Astrocyte (in vitro differentiated cells and primary cell): ENCODE measurements at regions not wholly inside any gene's neighbourhood (a gene's known extent, or its start where the extent isn't known, plus 50 kb on each side); places are given as distances from the start of the nearest gene placed in this dataset.
"Not testable (repeated sequence)": the region's sequence is repeated elsewhere in the genome, so short reads cannot be mapped to it uniquely, and the experiment has no call there.

Source experiments
- EZH2 ChIP-seq: IDR thresholded peaks from 2 replicates; pipeline ENCODE4 v1.6.1; 2012; ENCODE audit warnings: mild to moderate bottlenecking, low read length, inconsistent platforms; ENCODE audit not compliant: insufficient read depth
- TF ChIP-seq, protein P1 (sequence below): IDR thresholded peaks from 2 replicates; pipeline ENCODE4 v1.5.1; 2011; ENCODE audit warnings: low read depth, mild to moderate bottlenecking, inconsistent platforms, low read length, moderate library complexity; ENCODE audit not compliant: insufficient read depth

DNA sequence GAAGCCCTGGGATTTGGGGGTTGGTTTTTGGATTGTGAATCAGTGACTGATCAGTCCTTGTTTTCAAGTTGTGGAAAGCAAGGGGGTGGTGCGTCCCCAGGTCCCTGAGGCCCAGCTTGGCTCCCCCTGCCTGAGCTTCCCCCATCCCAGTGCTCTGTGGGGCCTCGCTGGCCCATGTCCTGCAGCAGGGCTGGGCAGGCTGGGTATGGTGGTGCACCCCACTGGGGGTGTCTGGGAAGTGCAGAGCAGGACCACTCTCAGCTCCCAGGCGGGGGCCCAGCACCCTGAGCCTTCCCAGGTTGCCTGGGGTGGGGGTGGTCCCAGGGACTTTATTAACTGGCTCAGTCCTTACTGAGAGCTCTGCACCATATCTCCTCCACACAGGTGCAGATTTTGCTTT, 483.3 kb downstream of the TUBA3C start:
- TF ChIP-seq, protein P1, sequence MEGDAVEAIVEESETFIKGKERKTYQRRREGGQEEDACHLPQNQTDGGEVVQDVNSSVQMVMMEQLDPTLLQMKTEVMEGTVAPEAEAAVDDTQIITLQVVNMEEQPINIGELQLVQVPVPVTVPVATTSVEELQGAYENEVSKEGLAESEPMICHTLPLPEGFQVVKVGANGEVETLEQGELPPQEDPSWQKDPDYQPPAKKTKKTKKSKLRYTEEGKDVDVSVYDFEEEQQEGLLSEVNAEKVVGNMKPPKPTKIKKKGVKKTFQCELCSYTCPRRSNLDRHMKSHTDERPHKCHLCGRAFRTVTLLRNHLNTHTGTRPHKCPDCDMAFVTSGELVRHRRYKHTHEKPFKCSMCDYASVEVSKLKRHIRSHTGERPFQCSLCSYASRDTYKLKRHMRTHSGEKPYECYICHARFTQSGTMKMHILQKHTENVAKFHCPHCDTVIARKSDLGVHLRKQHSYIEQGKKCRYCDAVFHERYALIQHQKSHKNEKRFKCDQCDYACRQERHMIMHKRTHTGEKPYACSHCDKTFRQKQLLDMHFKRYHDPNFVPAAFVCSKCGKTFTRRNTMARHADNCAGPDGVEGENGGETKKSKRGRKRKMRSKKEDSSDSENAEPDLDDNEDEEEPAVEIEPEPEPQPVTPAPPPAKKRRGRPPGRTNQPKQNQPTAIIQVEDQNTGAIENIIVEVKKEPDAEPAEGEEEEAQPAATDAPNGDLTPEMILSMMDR: not testable (repeated sequence)
- TF ChIP-seq EZH2: not testable (repeated sequence)
